Thymus (tissue), 11 donors: ENCODE measurements at regions not wholly inside any gene's neighbourhood (a gene's known extent, or its start where the extent isn't known, plus 50 kb on each side); places are given as distances from the start of the nearest gene placed in this dataset.
"Not testable (repeated sequence)": the region's sequence is repeated elsewhere in the genome, so short reads cannot be mapped to it uniquely, and the experiment has no call there.

Experiments used
- DNase-seq, 9 donors: peaks; one replicate each; pipeline ENCODE4 v3.0.0-alpha.2; 2013; ENCODE audit warnings: low spot score in 9 of 9, low read depth in 6 of 9, missing footprints in 1 of 9
- H3K27ac ChIP-seq, 2 donors: one replicate each; pipeline ENCODE4 v1.5.1; 2013; ENCODE audit warnings: control low read depth in 1 of 2, low read depth in 1 of 2, low read length in 1 of 2, mild to moderate bottlenecking in 1 of 2, moderate library complexity in 1 of 2
- H3K27me3 ChIP-seq, 2 donors: one replicate each; pipeline ENCODE4 v1.5.1; 2013; ENCODE audit warnings: low read length in 1 of 2; ENCODE audit not compliant: control insufficient read depth in 2 of 2, insufficient read depth in 1 of 2
- H3K36me3 ChIP-seq, 2 donors: one replicate each; pipeline ENCODE4 v1.5.1; 2013; ENCODE audit warnings: low read length in 1 of 2, mild to moderate bottlenecking in 1 of 2, moderate library complexity in 1 of 2; ENCODE audit not compliant: control insufficient read depth in 2 of 2, insufficient read depth in 2 of 2
- H3K4me1 ChIP-seq, 2 donors: one replicate each; pipeline ENCODE4 v1.5.1; 2013; ENCODE audit warnings: low read length in 2 of 2; ENCODE audit not compliant: control insufficient read depth in 2 of 2, insufficient read depth in 2 of 2
- H3K4me3 ChIP-seq, 2 donors: one replicate each; pipeline ENCODE4 v1.5.1; 2013; ENCODE audit warnings: low read length in 2 of 2, control low read depth in 1 of 2, mild to moderate bottlenecking in 1 of 2
- H3K9me3 ChIP-seq, 2 donors: one replicate each; pipeline ENCODE4 v1.5.1; 2013; ENCODE audit warnings: low read length in 1 of 2, mild to moderate bottlenecking in 1 of 2; ENCODE audit not compliant: control insufficient read depth in 2 of 2, insufficient read depth in 1 of 2
- WGBS: extraction: QIAGEN DNeasy Blood & Tissue Kit; methylation state at CpG from one replicate; pipeline ENCODE4 v1.1.7; 2013; 5-methylcytosine and 5-hydroxymethylcytosine counted together
- donor health status: healthy.

DNA sequence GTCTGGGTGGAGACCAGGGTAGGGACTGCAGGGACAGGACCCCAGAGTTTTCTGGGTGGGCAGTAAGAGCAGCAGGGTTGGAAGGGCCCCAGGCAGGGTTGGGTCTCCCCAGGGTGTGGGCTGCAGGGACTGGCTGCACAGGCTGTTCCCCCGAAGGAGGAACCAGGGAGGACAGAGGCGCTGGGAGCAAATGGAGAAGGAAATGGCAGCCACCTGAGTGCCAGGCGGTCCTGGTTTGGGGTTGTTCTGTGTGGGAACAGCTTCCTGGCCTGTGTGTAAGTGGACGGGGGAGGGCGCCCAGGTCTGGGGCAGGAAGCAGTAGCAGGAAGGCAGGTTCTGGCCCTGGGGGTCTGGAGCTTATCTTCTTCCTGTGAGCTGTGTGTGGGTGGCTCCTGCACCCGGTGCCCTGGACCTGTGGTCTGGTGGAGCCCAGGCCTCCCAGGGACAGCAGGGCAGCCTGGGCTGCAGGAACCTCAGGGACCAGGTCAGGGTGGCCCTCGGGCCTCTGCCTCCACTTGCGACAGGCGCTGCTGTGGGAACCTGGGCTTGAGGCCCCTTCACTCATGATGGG, 372.8 kb downstream of the TMEM121 start:
- Histone ChIP-seq H3K4me3 (no peak overlapping the region), H3K4me1 (peaks cover 0 to 5% of the 10 kb centered on the region in 2 donors), H3K27me3 (peaks cover 2 to 3% of the 10 kb centered on the region in 2 donors), H3K9me3 (peaks cover 0 to 6% of the 10 kb centered on the region in 2 donors), H3K27ac (no peak overlapping the region), H3K36me3 (no peaks in the 10 kb centered on the region)
- DNase-seq = no peak
- WGBS = 41% methylated on average over 9 of the region's 9 CpGs

DNA sequence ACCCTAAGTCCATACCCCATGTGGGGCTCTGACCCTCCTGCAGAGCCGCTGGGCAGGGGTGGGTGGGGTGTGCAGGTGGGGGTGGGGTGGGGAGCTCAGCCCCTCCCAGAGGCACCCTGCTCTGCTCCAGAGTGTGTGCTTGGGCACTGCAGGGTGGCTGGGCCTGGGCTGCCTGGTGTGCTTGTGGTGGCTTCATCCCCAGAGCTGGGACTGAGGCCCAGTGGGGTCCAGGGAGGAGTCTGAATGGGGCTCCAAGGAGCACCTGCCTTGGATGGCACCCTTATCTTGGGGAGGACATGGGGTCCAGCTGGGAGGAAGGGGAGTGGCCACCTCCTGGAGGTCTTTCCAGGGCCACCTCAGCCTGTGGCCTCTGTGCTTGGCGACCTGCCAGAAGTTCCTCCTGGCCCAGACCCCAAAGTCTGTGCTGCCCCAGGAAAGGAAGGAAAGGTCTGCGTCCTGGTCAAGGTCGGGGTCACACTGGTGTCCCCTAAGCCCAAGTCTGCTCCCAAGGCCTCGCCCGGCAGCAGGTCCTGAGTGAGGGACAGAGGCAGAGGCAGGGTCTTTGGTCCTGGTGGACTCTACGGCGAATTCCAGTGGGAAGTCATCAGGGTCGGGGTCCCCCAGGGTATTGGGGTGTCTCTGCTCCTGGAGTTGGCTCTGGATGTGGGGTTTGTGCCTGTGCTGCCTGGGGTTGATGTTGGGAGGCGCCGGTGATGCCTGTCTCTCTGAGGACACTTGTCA, 373.4 kb downstream of the TMEM121 start:
- Histone ChIP-seq H3K4me3 (no peak overlapping the region), H3K9me3 (peaks cover 0 to 12% of the 10 kb centered on the region in 2 donors), H3K36me3 (no peaks in the 10 kb centered on the region), H3K27me3 (peaks cover 2 to 3% of the 10 kb centered on the region in 2 donors), H3K4me1 (peaks cover 0 to 5% of the 10 kb centered on the region in 2 donors), H3K27ac (no peak overlapping the region)
- no peak for DNase-seq
- 39% methylated on average over 11 of the region's 11 CpGs for WGBS

DNA sequence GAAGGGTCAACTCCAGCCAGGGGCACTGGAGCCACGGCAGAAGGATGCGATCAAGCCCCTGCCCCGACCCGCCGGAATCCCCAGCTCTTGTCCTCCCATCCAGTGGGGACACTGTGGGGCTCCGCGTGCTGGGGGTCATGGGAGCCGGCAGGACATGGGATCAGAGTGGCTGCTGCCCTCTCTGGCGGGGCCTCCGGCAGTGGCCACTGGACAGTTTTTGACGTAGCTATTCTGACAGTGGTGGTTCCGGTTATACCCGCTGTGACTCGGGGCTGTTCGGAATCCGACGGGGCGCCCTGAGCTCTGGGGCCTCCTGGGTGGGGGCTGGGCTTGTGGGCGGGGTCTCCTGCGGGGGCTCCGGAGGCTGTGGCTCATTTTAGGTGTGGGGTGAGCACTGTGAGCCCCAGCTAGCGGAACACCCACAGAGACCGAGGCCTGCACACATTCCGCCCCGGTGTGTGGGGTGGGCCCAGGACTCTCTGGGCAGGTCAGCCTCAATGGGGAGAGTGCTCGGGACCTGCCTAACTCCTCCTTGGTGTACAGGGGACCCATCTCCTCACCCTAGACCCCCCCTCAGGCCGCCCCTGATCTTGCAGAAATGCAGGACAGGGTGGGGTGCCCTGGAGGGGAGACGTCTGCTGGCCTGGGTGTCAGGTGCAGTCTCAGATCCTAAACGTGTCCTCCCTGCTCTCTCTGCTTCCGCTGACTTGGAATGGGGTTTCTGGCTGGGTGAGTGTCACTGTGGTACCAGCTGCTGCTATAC, 374.2 kb downstream of the TMEM121 start:
- no peak overlapping the region for H3K4me3 ChIP-seq
- peaks cover 2 to 3% of the 10 kb centered on the region in 2 donors for H3K27me3 ChIP-seq
- H3K27ac ChIP-seq = no peak overlapping the region
- H3K36me3 ChIP-seq = no peaks in the 10 kb centered on the region
- H3K9me3 ChIP-seq = peaks cover 0 to 17% of the 10 kb centered on the region in 2 donors
- DNase-seq = no peak
- H3K4me1 ChIP-seq = peaks cover 0 to 5% of the 10 kb centered on the region in 2 donors
- 22% methylated on average over 30 of the region's 30 CpGs for WGBS

DNA sequence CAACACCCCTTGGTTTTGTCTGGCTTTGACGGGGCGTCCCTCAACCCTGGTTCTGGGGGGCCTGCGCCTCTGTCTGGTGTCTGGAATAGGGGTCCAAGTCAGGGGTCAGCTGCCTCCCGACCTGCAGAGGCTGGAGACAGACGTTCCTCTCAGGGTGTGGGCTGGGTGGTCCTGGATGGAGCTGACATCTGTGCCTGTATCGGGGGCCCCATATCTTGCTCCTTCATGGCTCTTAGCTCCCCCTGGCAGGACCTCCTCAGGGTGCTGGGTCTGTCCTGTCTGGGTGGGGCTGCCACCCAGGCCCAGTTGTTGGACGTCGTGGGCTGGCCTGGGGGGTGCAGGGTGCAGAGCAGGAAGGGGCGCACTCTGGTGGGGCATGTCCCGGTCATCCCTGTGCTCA, 374.8 kb downstream of the TMEM121 start:
- Histone ChIP-seq H3K27me3 (peaks cover 2 to 3% of the 10 kb centered on the region in 2 donors), H3K9me3 (peaks cover 0 to 18% of the 10 kb centered on the region in 2 donors), H3K36me3 (no peaks in the 10 kb centered on the region), H3K4me1 (peaks cover 0 to 5% of the 10 kb centered on the region in 2 donors), H3K27ac (no peak overlapping the region), H3K4me3 (no peak overlapping the region)
- 31% methylated on average over 10 of the region's 10 CpGs for WGBS
- DNase-seq = no peak

DNA sequence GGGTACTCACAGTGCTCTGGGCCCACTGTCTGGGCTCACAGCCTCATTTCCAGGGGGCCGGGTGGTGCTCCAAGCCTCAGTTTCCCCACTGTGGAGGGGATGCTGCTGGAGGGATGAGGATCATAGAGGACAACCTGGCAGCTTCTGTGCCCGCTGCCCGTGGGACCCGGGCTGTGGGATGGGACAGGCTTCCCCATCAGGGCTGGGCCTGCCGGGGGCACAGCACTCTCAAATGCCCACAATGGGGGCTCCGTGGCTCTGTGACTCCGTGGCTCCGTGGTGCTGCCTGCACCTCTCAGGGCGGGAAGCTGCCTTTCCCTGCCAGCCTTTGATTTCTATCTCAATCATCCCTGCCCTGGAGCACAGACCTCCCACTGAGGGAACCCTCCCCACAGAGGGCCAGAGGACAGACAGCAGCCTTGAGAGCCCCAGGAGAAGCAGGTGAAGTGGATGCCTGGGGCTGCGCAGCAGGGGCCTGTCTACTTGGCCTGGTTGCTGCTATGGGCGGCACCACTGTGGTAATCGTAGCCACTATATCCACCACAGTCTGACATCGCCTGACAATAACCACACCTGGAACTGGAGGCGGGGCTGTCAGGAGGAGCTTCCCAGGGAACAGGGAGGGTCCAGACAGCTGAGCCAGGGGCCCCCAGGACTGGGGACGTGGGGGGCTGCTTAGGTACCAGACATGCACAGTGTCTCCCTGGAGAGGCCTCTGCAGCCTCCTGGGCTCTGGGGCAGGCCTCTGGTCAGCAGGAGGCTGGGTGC, 375.9 kb downstream of the TMEM121 start:
- WGBS = 50% methylated on average over 15 of the region's 15 CpGs

DNA sequence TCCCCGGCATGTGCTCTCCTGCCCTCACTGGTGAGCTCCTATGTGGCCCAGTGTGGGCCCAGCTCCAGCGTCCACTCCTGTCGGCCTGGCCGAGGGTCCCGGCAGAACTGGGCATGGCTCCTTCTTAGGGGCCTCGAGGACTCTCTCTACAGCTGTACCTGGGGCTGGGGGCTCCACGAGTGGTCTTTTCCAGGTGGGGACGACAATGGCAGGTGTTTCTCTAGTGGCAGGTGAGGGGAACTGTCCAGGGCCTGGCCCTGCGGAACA, 376.4 kb downstream of the TMEM121 start:
- not testable (repeated sequence) for DNase-seq, H3K36me3 ChIP-seq, H3K4me3 ChIP-seq, H3K27ac ChIP-seq, H3K4me1 ChIP-seq, H3K27me3 ChIP-seq
- peaks cover 0 to 20% of the 10 kb centered on the region in 2 donors for H3K9me3 ChIP-seq
- 63% methylated on average over 9 of the region's 9 CpGs for WGBS

More for the DNA sequence above, 375.9 kb downstream of the TMEM121 start:
- Histone ChIP-seq H3K27ac (no peak overlapping the region), H3K4me1 (peaks cover 0 to 5% of the 10 kb centered on the region in 2 donors), H3K4me3 (no peak overlapping the region), H3K9me3 (peaks cover 0 to 20% of the 10 kb centered on the region in 2 donors), H3K27me3 (peaks cover 2 to 3% of the 10 kb centered on the region in 2 donors), H3K36me3 (no peaks in the 10 kb centered on the region)
- DNase-seq = no peak

DNA sequence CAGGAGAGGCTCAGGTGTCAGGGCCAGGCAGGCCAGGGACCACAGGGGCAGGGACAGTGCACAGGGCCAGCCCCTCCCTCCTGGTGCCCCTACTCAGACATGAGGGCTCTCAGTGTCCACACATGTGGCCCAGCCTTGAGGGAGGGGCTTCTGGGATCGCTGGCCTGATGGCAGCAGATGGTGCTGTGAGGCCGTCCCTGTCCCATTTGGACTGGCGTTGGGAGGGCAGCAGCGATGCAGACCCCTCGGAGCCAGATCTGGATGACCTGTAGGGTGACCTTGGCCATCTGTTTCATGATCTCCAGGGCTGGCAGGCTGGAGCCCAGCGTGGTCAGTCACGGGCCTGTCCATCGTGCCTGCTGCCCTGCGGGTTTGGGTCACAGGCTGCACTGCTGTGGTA, 377.6 kb downstream of the TMEM121 start:
- peaks cover 2 to 3% of the 10 kb centered on the region in 2 donors for H3K27me3 ChIP-seq
- H3K36me3 ChIP-seq = no peaks in the 10 kb centered on the region
- no peak overlapping the region for H3K27ac ChIP-seq
- H3K4me1 ChIP-seq = peaks cover 0 to 5% of the 10 kb centered on the region in 2 donors
- no peak overlapping the region for H3K4me3 ChIP-seq
- DNase-seq = no peak
- 65% methylated on average over 9 of the region's 9 CpGs for WGBS
- peaks cover 0 to 20% of the 10 kb centered on the region in 2 donors for H3K9me3 ChIP-seq

DNA sequence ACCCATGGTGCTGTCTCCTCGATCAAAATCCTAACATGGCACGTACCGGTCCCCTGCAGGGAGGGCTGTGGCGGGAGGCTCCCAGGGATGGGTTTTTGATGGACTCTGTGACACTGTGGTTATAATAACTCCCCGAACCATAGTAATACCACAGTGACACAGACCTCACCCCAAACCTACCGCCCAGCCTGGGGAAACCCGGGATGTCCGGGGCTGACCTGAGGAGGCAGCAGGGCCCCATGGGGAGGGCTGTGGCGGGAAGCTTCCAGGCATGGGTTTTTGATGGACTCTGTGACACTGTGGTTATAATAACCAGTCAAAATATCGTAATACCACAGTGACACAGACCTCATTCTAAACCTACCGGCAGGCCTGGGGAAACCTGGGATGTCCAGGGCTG, 378.0 kb downstream of the TMEM121 start:
- Histone ChIP-seq H3K27me3 (peaks cover 2 to 3% of the 10 kb centered on the region in 2 donors), H3K4me3 (no peak overlapping the region), H3K9me3 (peaks cover 0 to 20% of the 10 kb centered on the region in 2 donors), H3K27ac (no peak overlapping the region), H3K4me1 (peaks cover 0 to under 1% of the 10 kb centered on the region in 2 donors), H3K36me3 (no peaks in the 10 kb centered on the region)
- no peak for DNase-seq
- 66% methylated on average over 11 of the region's 11 CpGs for WGBS
